T-helper 2 cell (primary cell): ENCODE measurements at regions not wholly inside any gene's neighbourhood (a gene's known extent, or its start where the extent isn't known, plus 50 kb on each side); places are given as distances from the start of the nearest gene placed in this dataset.
"Not testable (repeated sequence)": the region's sequence is repeated elsewhere in the genome, so short reads cannot be mapped to it uniquely, and the experiment has no call there.

Source experiments
- DNase-seq, 5 experiments: peaks; one replicate each; pipeline versions ENCODE4 v3.0.0 to v3.0.0-alpha.2; 2012 to 2022

GRCh38 chr1:120617493-120617892 is 106.3 kb upstream of the NBPF26 start:
- DNase-seq: not testable (repeated sequence)

DNA sequence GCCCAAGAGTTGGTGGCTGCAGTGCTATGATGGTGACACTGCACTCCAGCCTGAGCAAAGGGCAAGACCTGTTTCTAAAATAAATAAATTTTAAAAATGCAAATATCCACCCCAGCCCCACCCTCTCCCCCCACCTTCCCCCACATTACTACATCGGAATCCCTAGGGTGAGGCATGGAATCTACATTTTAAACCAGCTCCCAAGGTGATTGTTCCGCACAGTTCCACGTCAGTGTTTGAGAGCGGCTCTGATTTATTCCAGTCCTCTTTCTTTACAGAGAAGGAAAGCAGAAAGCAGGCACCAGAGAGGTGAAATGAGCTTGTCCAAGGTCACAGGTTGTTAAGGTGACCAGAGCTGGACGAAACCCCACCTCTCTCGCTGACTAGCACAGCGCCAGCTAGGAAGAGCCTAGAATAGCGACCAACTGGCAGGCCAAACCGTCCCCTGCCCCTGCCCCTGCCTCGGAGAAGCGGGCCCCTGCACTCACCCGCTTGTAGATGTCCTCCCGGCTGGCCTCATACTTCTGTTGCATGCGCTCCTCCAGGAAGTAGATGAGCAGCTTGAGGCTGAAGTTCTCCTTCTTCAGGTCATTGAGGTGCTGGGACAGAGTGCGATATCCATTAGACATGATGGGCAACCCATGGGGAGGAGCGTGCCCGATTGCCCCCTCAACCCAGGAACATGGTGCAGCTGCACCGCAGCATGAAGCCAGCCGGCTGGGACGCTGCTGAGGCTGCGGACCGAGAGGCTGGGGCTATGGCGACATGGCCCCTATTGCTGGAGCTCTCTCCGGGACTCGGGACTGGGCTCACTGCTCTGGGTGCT is 103.7 kb upstream of the NBPF26 start:
- not testable (repeated sequence) for DNase-seq

GRCh38 chr1:120620693-120620969 is 103.1 kb upstream of the NBPF26 start:
- not testable (repeated sequence) for DNase-seq

- DNase-seq: not testable (repeated sequence)
These were observed 102.5 kb upstream of the NBPF26 start for GRCh38 chr1:120621278-120621677.

DNA sequence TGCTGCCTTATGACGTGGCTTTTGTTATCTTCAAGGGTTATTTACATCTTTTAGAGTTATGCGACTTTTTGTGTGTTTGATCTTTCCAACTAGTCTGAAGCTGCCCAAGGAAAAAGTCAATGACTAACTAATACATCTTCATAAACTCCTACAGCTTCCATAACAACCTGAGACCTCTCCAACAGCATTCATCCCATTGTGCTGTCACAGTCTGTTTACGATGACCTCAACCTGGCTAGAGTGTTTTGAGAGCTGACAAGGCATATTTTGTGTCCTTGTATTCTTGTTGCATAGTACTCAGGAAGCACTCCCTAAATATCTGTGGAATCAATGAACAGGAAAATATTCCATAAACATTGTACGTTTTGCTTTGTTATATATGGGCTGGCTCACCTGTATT is 100.2 kb upstream of the NBPF26 start:
- DNase-seq: not testable (repeated sequence)

GRCh38 chr1:120624565-120625064 is 99.1 kb upstream of the NBPF26 start:
- not testable (repeated sequence) for DNase-seq

DNA sequence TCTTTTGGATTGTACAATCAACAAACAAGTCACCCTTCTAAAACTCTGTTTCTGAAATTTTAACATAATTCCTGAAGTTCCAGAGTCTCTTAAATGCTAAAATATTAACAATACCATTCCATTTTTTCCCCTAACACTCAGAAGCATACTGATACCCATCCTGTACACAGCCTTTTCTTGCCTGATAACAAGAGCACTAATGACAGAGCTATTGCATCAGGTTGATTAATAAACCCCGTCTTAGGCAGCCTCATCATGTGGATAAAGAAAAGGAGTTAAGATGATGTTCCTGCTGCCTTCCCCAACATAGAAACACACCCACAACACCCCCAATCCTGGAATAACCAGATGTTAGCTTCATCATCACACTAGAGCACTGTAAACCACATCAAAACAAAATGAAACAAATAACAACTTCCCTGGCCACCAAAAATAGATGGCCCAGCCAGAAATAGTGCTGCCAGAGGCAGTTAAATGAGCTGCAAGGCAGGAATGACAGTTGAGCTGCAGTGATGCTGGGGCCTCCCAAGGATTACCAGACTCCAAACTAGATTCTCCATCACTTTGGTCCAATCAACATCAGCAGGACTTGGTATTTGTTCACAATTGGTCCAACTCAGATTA is 93.8 kb upstream of the NBPF26 start:
- DNase-seq: not testable (repeated sequence)

DNA sequence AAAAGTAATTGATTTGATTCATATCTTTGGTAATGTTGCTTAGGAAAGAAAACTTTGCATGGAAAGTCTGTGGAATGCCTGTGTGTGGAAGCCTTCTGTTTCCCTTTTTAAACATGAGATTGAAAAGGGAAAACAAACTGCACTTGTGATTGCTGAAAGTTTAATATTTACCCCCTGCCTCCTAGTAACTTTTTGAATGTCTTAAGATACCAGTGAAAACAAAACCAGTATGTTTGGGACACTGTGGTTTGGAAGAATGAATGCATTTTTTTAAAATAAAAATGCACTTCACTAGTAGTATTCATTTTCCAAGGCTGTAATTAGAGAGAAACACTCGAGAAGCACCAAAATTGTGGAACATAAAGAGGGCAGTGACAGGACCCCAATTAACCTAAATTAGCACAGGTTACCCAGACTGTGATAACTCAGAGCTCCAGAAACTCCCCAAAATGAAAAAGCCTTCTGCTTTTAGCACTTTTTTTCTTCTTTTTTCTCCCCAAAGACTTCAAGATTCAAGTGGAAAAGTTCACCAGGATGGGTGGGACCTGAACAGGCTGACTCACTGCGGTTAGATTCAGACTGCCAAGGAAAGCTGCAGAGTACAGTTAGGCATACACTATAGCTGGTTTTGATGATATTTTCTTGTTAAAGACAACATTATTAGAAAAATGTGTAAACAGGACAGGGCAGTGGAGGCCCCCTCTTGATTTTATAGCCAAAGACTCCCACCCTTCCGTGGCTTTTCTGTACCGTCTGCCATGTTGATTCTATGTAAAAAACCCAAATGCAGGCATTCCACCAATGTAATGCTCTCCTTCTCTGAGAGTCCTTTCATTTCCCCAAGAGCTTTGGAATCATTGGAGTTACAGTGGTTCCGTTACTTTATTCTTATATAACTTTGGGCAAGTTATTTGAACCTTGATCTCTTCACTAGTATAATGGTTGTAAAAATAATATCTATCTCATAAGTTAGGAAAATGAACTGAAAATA is 88.6 kb upstream of the NBPF26 start:
- DNase-seq: not testable (repeated sequence)

DNA sequence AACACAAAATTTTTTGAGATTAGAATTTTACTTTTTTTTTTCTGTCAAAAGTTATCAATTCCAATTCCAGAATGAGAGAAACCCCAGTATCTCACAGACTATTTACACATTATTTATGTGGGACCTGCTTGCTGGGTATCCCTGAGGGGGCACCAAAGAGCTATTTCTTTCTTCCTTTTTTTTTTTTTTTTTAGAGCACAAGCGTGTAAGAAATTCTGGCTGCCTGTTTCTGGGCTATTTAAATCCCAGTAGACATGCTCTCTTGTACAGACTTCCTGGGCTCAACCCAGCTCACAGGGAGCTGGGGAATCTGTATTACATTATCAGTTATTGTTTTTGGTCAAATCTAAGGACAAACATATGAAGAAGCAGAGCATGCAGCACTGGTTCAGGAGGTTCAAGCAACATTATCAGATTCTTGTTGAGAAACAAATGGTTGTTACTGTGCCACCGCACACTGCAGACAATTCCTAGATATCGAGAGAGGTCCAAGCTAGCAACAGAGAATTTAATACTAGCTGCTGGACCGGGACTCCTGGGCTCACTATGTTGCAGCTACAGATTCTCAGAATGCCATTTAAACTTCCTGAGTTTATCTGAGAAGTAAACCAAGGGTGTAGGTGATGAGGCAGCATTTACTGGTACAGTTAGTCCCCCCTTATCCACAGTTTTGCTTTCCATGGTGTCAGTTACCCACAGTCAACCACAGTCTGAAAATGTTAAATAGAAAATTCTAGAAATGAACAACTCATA is 83.3 kb upstream of the NBPF26 start:
- DNase-seq: not testable (repeated sequence)

DNA sequence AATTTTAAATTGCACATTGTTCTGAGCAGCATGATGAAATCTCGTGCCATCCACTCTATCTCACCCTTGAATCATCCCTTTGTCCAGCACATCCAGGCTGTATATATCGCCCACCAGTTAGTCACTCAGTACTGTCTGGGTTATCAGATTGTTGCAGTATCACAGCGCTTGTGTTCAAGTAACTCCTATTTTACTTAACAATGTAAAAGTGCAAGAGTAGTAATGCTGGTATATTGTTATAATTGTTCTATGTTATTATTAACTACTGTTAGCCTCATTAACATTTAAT is 82.8 kb upstream of the NBPF26 start:
- DNase-seq: not testable (repeated sequence)

DNA sequence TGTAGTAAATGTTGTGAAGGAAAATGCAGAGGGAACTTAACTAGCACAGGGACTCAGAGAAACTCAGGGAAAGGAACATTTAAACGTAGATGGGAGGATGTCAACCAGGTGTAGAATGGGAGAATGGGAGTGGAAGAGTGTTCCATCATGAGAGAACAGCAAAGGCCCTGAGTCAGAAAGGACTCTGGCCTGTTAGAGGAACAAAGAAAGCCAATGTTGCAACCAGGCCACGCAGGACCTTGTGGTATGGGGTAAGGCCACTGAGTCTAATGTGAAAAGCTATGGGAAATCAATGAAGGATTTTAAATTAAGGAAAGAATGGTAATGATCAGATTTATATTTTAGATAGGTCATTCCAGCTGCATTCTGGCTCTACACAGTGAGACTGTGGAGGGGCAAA is 76.6 kb upstream of the NBPF26 start:
- DNase-seq: not testable (repeated sequence)

DNA sequence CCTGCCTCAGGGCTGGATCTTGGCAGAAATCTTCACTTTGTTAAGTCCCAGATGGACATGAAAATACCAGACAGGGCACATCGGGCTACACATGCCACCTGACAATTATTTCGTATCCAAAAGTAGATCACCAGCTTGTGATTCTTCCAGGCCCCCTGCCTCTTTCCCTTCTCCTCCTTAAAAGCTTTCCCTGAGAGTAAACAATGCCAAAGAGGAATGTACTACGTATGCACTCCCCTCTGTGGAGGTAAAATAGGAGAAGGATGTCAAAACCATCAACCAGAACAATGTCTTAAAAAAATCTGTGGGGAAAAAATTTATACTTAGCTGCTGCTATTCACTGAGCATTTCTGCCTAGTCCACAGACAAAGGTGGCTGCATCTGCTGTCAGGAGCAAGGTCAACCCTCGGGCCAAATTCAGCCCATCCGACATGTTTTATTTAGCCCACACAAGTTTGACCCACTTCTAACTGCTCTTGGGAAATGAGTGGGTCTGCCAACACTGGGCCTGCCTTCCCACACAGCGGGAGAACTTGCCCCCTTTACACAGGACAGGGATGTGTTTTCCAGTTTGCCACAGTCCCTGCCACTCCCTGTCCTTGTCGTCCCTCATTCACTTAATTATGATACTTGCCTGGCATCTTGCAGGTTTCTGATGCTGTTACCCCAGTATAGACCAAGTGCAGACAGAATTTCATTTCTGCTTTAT is 74.7 kb upstream of the NBPF26 start:
- DNase-seq: not testable (repeated sequence)

GRCh38 chr1:120649730-120650129 is 74.0 kb upstream of the NBPF26 start:
- not testable (repeated sequence) for DNase-seq

DNA sequence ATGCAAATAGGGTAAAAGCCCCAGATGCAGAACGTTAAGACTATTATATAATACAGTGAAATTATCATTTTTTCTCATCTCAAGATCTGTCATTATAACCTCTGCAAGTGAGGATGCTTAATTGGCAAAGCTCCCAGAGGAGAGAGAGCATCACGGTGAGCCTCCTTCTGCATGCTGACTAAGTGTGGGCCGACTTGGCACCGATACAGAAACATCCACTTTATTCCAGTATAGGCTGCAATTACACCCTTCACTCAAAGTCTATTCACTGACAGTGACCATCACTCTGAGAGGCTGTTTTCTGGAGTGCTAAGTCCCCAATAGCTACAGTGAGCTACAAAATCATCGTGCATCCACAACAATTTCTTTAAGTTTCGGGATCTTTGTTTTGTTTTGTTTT is 69.6 kb upstream of the NBPF26 start:
- DNase-seq: not testable (repeated sequence)

- not testable (repeated sequence) for DNase-seq
These were observed 68.4 kb upstream of the NBPF26 start for GRCh38 chr1:120655394-120655793.

DNA sequence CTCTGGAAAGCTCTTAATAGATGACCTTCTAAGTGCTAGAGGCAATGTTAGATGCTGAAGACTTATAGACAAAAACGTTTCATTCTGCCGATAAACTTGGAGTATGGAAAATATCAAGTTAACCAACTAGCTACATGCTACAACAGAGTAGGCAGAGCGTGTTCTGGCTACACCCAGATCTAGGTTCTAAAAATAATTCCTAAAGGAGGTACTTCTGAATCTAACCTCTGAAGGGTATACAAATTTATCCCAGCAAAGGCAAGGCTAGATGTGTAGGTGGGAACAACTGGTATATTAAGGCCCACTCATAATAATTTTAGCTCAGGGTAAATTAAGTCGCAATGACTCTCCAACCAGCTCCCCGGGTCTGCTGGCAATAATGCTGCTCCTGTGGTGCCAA is 67.6 kb upstream of the NBPF26 start:
- DNase-seq: not testable (repeated sequence)

DNA sequence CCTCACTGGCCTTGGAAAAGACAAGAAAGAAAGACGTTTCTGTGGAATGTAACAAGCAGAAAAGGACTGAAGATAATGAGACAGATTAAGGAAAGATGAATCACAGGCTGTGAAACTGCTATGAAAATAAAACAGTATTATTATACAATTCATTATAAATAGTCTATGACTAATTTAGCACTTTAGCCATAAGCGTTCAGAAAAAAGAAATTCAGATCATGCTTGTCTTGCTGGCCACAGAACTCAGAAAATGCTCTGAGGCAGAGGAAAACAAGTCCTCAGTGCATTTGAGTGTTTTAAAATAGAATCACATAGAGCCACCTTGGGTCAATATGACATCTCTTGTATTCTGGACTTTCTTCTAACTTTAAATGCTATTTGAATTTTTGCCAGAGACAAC is 65.9 kb upstream of the NBPF26 start:
- not testable (repeated sequence) for DNase-seq

DNA sequence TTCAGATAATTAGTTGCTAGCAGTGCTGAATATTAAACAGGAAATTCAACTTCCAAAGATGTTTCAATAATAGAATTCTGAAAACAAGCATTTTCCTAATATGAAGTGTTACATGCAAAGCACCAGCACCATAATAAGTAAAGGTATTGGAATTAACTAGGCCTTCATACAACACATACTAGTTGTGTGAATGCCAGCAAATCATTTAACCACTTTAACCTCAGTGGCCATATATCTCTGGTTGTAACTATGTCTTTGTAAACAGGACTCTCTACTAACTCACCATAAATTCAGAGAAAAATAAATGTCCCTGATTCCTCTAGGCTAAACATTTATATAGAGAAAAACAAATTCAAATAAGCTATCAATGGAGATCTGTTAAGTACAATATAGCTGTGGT is 65.1 kb upstream of the NBPF26 start:
- not testable (repeated sequence) for DNase-seq

DNA sequence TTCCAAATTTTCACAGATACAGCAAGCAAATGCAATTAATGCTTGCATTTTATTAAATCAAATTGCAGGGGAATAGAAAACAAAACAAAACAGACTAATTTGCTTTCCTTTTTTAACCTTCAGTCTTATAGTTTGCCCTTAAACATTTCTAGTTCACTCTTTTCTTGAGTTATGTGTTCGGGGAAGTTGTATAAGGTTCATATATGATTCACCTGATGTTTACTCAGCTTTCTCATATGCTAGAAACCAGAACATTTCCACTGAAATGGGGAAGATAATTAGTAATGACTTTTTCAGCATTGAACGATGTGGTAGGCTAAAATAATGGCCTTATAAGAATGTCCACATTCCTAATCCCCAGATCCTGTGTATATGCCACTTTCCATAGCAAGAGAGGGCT is 64.6 kb upstream of the NBPF26 start:
- DNase-seq: not testable (repeated sequence)

DNA sequence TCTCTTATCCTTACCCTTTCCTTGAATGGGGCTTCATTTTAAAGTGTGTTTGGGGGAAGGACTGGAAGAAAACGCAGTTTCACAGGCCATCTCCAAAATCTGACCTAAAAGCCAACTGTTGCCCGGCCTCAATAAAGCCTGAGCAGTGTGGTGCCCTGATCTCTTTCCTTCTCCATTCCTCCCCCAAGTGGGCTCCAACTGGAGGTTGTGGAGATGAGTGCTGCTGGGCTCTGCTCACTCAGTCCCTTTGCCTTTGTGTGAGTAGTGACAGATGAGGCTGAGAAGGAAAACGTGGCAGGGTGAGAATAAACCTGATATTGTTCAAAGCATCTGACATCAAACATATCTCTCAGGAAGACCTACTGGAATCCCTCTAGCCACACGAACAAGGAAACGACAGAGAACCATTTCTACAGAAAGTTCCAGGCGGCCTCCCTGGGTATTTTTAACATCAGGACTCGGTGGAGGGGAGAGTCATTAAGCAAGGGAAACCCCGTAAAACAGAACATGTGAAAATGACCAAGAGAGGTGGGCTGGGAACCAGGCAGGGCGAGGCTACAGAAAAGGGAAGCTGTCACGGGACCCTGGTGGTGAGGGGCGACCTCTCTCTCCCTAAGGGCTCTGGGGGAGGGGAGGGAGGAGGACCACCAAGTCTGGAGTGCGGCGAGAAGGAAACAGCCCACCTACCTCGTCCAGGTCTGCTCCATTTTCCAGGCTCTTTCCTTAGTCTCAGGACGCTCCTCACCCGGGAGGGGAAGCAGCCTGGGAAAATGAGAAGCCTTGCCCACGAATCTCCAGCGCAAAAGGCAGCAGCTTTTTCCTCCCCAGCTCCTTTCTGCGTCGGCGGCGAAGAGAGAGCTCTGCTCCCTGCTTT is 59.1 kb upstream of the NBPF26 start:
- not testable (repeated sequence) for DNase-seq

DNA sequence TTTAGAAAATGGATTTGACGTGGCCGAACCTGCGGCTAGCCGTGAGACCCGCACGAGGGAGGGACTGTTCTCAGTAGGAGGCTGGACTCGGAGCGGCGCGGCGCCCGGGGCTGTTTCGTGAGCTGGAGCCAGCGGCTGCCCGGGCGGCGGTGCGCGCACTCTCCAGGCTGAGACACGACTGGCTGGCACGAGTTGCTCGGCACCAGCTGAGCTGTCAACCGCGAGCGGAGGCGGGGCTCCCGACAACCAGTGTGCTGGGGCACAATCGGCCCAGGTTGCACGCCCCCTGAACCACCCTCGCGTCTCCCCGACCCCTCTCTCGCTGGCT is 58.5 kb upstream of the NBPF26 start:
- peak in 1 of 5 experiments; percentile 5 for DNase-seq
